Osteoblast (primary cell): ENCODE measurements at regions not wholly inside any gene's neighbourhood (a gene's known extent, or its start where the extent isn't known, plus 50 kb on each side); places are given as distances from the start of the nearest gene placed in this dataset.

Experiments
- DNase-seq: peaks from one replicate; pipeline ENCODE4 v3.0.0; 2011; ENCODE audit warnings: low spot score, mixed read lengths; ENCODE audit not compliant: insufficient read length; ENCODE audit errors: missing footprints
- H2AFZ ChIP-seq: 2 replicates; pipeline ENCODE4 v1.6.0; 2011; ENCODE audit warnings: mild to moderate bottlenecking, low read length
- H3K27ac ChIP-seq: 2 replicates; pipeline ENCODE4 v1.5.1; 2011; ENCODE audit warnings: mild to moderate bottlenecking, low read depth, low read length, moderate library complexity
- H3K27me3 ChIP-seq: 2 replicates; pipeline ENCODE4 v1.6.0; 2012; ENCODE audit warnings: mild to moderate bottlenecking, control low read depth, inconsistent platforms, low read length, moderate library complexity; ENCODE audit not compliant: insufficient read depth
- H3K36me3 ChIP-seq: 2 replicates; pipeline ENCODE4 v1.5.1; 2011; ENCODE audit warnings: mild to moderate bottlenecking, low read length, control low read depth, moderate library complexity; ENCODE audit not compliant: insufficient read depth
- H3K4me1 ChIP-seq: 2 replicates; pipeline ENCODE4 v1.5.1; 2011; ENCODE audit warnings: mild to moderate bottlenecking, low read length, control low read depth, moderate library complexity; ENCODE audit not compliant: insufficient read depth
- H3K4me2 ChIP-seq: 2 replicates; pipeline ENCODE4 v1.6.0; 2011; ENCODE audit warnings: mild to moderate bottlenecking, low read length; ENCODE audit not compliant: insufficient read depth
- H3K4me3 ChIP-seq: fragments of 200-600 bp; sonication (generic); 3 replicates; pipeline ENCODE4 v1.5.1; 2012; ENCODE audit warnings: mild to moderate bottlenecking, low read length, inconsistent platforms; ENCODE audit not compliant: insufficient read depth
- H3K79me2 ChIP-seq: 2 replicates; pipeline ENCODE4 v1.6.0; 2012; ENCODE audit warnings: mild to moderate bottlenecking, low read length, control low read depth, inconsistent platforms; ENCODE audit not compliant: insufficient read depth
- H3K9me3 ChIP-seq: 2 replicates; pipeline ENCODE4 v1.5.1; 2011; ENCODE audit warnings: low read depth, low read length, control low read depth
- H4K20me1 ChIP-seq: 2 replicates; pipeline ENCODE4 v1.6.0; 2012; ENCODE audit warnings: mild to moderate bottlenecking, low read length, control low read depth; ENCODE audit not compliant: insufficient read depth
- CTCF ChIP-seq: IDR thresholded peaks from 2 replicates; pipeline ENCODE4 v1.5.1; 2011; ENCODE audit warnings: mild to moderate bottlenecking, low read depth, low read length, moderate library complexity; ENCODE audit errors: extremely low read depth

GRCh38 chr2:144146876-144147275 is 373.0 kb downstream of the ZEB2 start:
- Histone ChIP-seq H3K36me3 (no peaks in the 10 kb centered on the region), H3K4me3 (no peak overlapping the region), H2AFZ (no peak overlapping the region), H3K9me3 (no peaks in the 10 kb centered on the region), H3K4me1 (peaks cover 4% of the 10 kb centered on the region), H3K4me2 (no peak overlapping the region), H3K79me2 (no peaks in the 10 kb centered on the region), H3K27ac (no peak overlapping the region), H3K27me3 (no peaks in the 10 kb centered on the region), H4K20me1 (no peaks in the 10 kb centered on the region)
- TF ChIP-seq CTCF = no peak
- DNase-seq = no peak

GRCh38 chr2:144146076-144146475 is 373.8 kb downstream of the ZEB2 start:
- H3K9me3 ChIP-seq = no peaks in the 10 kb centered on the region
- H3K79me2 ChIP-seq = no peaks in the 10 kb centered on the region
- H3K4me3 ChIP-seq = no peak overlapping the region
- H4K20me1 ChIP-seq = no peaks in the 10 kb centered on the region
- peaks cover 4% of the 10 kb centered on the region for H3K4me1 ChIP-seq
- no peak overlapping the region for H3K4me2 ChIP-seq
- H3K36me3 ChIP-seq = no peaks in the 10 kb centered on the region
- H2AFZ ChIP-seq = no peak overlapping the region
- no peak for TF ChIP-seq CTCF
- no peak for DNase-seq
- no peak overlapping the region for H3K27ac ChIP-seq
- no peaks in the 10 kb centered on the region for H3K27me3 ChIP-seq

- TF ChIP-seq CTCF = no peak
- H3K27me3 ChIP-seq = no peaks in the 10 kb centered on the region
- no peaks in the 10 kb centered on the region for H3K36me3 ChIP-seq
- H2AFZ ChIP-seq = peak overlapping the region; percentile 28
- peaks cover 4% of the 10 kb centered on the region for H3K4me1 ChIP-seq
- H3K4me2 ChIP-seq = peak overlapping the region; percentile 60
- no peak for DNase-seq
- H3K79me2 ChIP-seq = no peaks in the 10 kb centered on the region
- peak overlapping the region; percentile 35 for H3K27ac ChIP-seq
- H3K4me3 ChIP-seq = no peak overlapping the region
- no peaks in the 10 kb centered on the region for H3K9me3 ChIP-seq
- no peaks in the 10 kb centered on the region for H4K20me1 ChIP-seq
Observed at GRCh38 chr2:144143294-144144151, 376.4 kb downstream of the ZEB2 start.

GRCh38 chr2:144140891-144141290 is 379.0 kb downstream of the ZEB2 start:
- no peaks in the 10 kb centered on the region for H4K20me1 ChIP-seq
- H3K4me1 ChIP-seq = peaks cover 11% of the 10 kb centered on the region
- H3K4me2 ChIP-seq = no peak overlapping the region
- no peaks in the 10 kb centered on the region for H3K36me3 ChIP-seq
- H3K27me3 ChIP-seq = no peaks in the 10 kb centered on the region
- no peak overlapping the region for H2AFZ ChIP-seq
- no peaks in the 10 kb centered on the region for H3K9me3 ChIP-seq
- no peak overlapping the region for H3K4me3 ChIP-seq
- no peaks in the 10 kb centered on the region for H3K79me2 ChIP-seq
- H3K27ac ChIP-seq = no peak overlapping the region
- no peak for DNase-seq
- TF ChIP-seq CTCF = no peak
